ENCODE measurements at regions not wholly inside any gene's neighbourhood (a gene's known extent, or its start where the extent isn't known, plus 50 kb on each side); places are given as distances from the start of the nearest gene placed in this dataset.

- no peaks in the 10 kb centered on the region for H3K36me3 Mint-ChIP-seq
- H3K9me3 Mint-ChIP-seq, result peaks cover 6% of the 10 kb centered on the region
- no peak for DNase-seq (ENCODE audit: low spot score in 2 of 2, unreplicated experiment in 2 of 2)
- H3K27me3 Mint-ChIP-seq (ENCODE audit: low read depth), result peaks cover 4% of the 10 kb centered on the region
- H3K4me1 Mint-ChIP-seq, result peaks cover 13% of the 10 kb centered on the region
- no peak for TF ChIP-seq CTCF (IDR thresholded peaks at IDR 0.05; ENCODE audit: unreplicated experiment)
- no peak overlapping the region for H3K4me3 Mint-ChIP-seq
- no peak overlapping the region for H3K27ac Mint-ChIP-seq
Measured at GRCh38 chr6:156658966-156659821, 118.0 kb upstream of the ARID1B start.

- Mint-ChIP-seq H3K27ac (peak overlapping the region; percentile 56), H3K4me3 (no peak overlapping the region), H3K27me3 (ENCODE audit: low read depth) (peaks cover 8% of the 10 kb centered on the region), H3K36me3 (no peaks in the 10 kb centered on the region), H3K9me3 (peaks cover 6% of the 10 kb centered on the region), H3K4me1 (peaks cover 13% of the 10 kb centered on the region)
- no peak for DNase-seq (ENCODE audit: low spot score in 2 of 2, unreplicated experiment in 2 of 2)
- TF ChIP-seq CTCF (IDR thresholded peaks at IDR 0.05; ENCODE audit: unreplicated experiment), result no peak
Measured at GRCh38 chr6:156658186-156658965, 118.8 kb upstream of the ARID1B start.

GRCh38 chr6:156657296-156657695, 119.9 kb upstream of the ARID1B start:
- no peaks in the 10 kb centered on the region for H3K36me3 Mint-ChIP-seq
- no peak for TF ChIP-seq CTCF (IDR thresholded peaks at IDR 0.05; ENCODE audit: unreplicated experiment)
- H3K27ac Mint-ChIP-seq, result no peak overlapping the region
- no peak for DNase-seq (ENCODE audit: low spot score in 2 of 2, unreplicated experiment in 2 of 2)
- no peak overlapping the region for H3K4me3 Mint-ChIP-seq
- H3K9me3 Mint-ChIP-seq, result peaks cover 6% of the 10 kb centered on the region
- peaks cover 13% of the 10 kb centered on the region for H3K4me1 Mint-ChIP-seq
- peaks cover 15% of the 10 kb centered on the region for H3K27me3 Mint-ChIP-seq (ENCODE audit: low read depth)

- DNase-seq (ENCODE audit: low spot score in 2 of 2, unreplicated experiment in 2 of 2), result no peak
- Mint-ChIP-seq H3K36me3 (no peaks in the 10 kb centered on the region), H3K27me3 (ENCODE audit: low read depth) (peaks cover 15% of the 10 kb centered on the region), H3K27ac (no peak overlapping the region), H3K4me1 (peaks cover 6% of the 10 kb centered on the region), H3K9me3 (peaks cover 6% of the 10 kb centered on the region), H3K4me3 (no peak overlapping the region)
- TF ChIP-seq CTCF (IDR thresholded peaks at IDR 0.05; ENCODE audit: unreplicated experiment), result no peak
Measured at GRCh38 chr6:156654919-156655918, 122.0 kb upstream of the ARID1B start.

- no peak for DNase-seq (ENCODE audit: low spot score in 2 of 2, unreplicated experiment in 2 of 2)
- no peak overlapping the region for H3K27ac Mint-ChIP-seq
- H3K4me1 Mint-ChIP-seq, result peaks cover 14% of the 10 kb centered on the region
- no peaks in the 10 kb centered on the region for H3K36me3 Mint-ChIP-seq
- no peaks in the 10 kb centered on the region for H3K9me3 Mint-ChIP-seq
- no peak overlapping the region for H3K4me3 Mint-ChIP-seq
- peaks cover 15% of the 10 kb centered on the region for H3K27me3 Mint-ChIP-seq (ENCODE audit: low read depth)
- no peak for TF ChIP-seq CTCF (IDR thresholded peaks at IDR 0.05; ENCODE audit: unreplicated experiment)
Measured at GRCh38 chr6:156652231-156652750, 124.9 kb upstream of the ARID1B start.

Data from mesothelial cell of epicardium (in vitro differentiated cells).